BJ (cell line): ENCODE measurements at regions not wholly inside any gene's neighbourhood (a gene's known extent, or its start where the extent isn't known, plus 50 kb on each side); places are given as distances from the start of the nearest gene placed in this dataset.
A peak's percentile ranks its signal among the peaks of the same experiment; 100 is the strongest.
"Not testable (repeated sequence)": the region's sequence is repeated elsewhere in the genome, so short reads cannot be mapped to it uniquely, and the experiment has no call there.

Experiments
- CTCF ChIA-PET: fragments of 350-600 bp; formaldehyde crosslinking; extraction: SDS; loops from one replicate; lab custom pipeline; 2021; ENCODE audit warnings: antibody characterized with exemption, inconsistent platforms; lab: Yijun Ruan, JAX
- POLR2A ChIA-PET: fragments of 300-600 bp; sonication (Branson Sonifier 250); formaldehyde crosslinking; extraction: SDS; loops from one replicate; lab custom pipeline; 2021; ENCODE audit warnings: antibody characterized with exemption; lab: Charles Lee
- DNase-seq: peaks from one replicate; pipeline ENCODE4 v3.0.0-alpha.2; 2011; ENCODE audit warnings: low read depth
- H3K27me3 ChIP-seq: 2 replicates; pipeline ENCODE4 v1.6.0; 2011; ENCODE audit warnings: low read length; ENCODE audit not compliant: control insufficient read depth, insufficient read depth
- H3K36me3 ChIP-seq: 2 replicates; pipeline ENCODE4 v1.5.1; 2011; ENCODE audit warnings: low read length; ENCODE audit not compliant: control insufficient read depth, insufficient read depth
- H3K4me3 ChIP-seq: 2 replicates; pipeline ENCODE4 v1.5.1; 2011; ENCODE audit warnings: low read depth, mild to moderate bottlenecking, control low read depth, low read length
- CTCF ChIP-seq: IDR thresholded peaks from 2 replicates; pipeline ENCODE4 v1.5.1; 2011; ENCODE audit warnings: low read depth, mild to moderate bottlenecking, control low read depth, inconsistent platforms, low read length, moderate library complexity; ENCODE audit not compliant: insufficient read depth

- CTCF ChIA-PET = no interaction called here
- DNase-seq = no peak
Observed at GRCh38 chr3:159301961-159302360, 500.1 kb downstream of the MFSD1 start.

GRCh38 chr3:159305017-159305416, 503.2 kb downstream of the MFSD1 start:
- ChIA-PET POLR2A (no interaction called here), CTCF (interaction anchor here (0.8 kb wide), 1 partner anchor 17 kb away, joined by 3 read pairs; no protein-coding TSS in a partner anchor)
- Histone ChIP-seq H3K4me3 (no peak overlapping the region), H3K36me3 (no peaks in the 10 kb centered on the region), H3K27me3 (0 out of 2 replicates have a peak, but pooled peaks cover 2% of the 10 kb centered on the region)
- no peak for DNase-seq
- no peak for TF ChIP-seq CTCF

More at GRCh38 chr3:159301961-159302360, 500.1 kb downstream of the MFSD1 start:
- Histone ChIP-seq H3K36me3 (no peaks in the 10 kb centered on the region), H3K27me3 (peaks cover 3% of the 10 kb centered on the region; the same call in 1 of the 2 replicates), H3K4me3 (no peak overlapping the region)
- POLR2A ChIA-PET = interaction anchor here (0.6 kb wide), 1 partner anchor 499 kb away, joined by 3 read pairs; no protein-coding TSS in a partner anchor
- TF ChIP-seq CTCF = no peak

- H3K36me3 ChIP-seq, DNase-seq, H3K4me3 ChIP-seq, H3K27me3 ChIP-seq, CTCF ChIA-PET, POLR2A ChIA-PET: not testable (repeated sequence)
Observed at GRCh38 chr3:159316706-159317105, 514.9 kb downstream of the MFSD1 start.

GRCh38 chr3:159319156-159319555, 517.3 kb downstream of the MFSD1 start:
- no peak for TF ChIP-seq CTCF
- ChIA-PET POLR2A (no interaction called here), CTCF (interaction anchor here (3.1 kb wide), 1 partner anchor 267 kb away, joined by 10 read pairs; no protein-coding TSS in a partner anchor)
- DNase-seq = no peak
- no peaks in the 10 kb centered on the region for H3K27me3 ChIP-seq
- H3K4me3 ChIP-seq = no peak overlapping the region
- H3K36me3 ChIP-seq = no peaks in the 10 kb centered on the region

- no peaks in the 10 kb centered on the region for H3K36me3 ChIP-seq
- POLR2A ChIA-PET = no interaction called here
Observed at GRCh38 chr3:159322322-159322939, 520.6 kb downstream of the MFSD1 start.

More at GRCh38 chr3:159322322-159322939, 520.6 kb downstream of the MFSD1 start:
- CTCF ChIA-PET = interaction anchor here (0.6 to 3.4 kb wide), 17 partner anchors 9 to 683 kb away, joined by 3 to 19 read pairs (median 5); no protein-coding TSS in a partner anchor
- DNase-seq = no peak
- TF ChIP-seq CTCF = peak; percentile 87
- H3K4me3 ChIP-seq = no peak overlapping the region
- no peaks in the 10 kb centered on the region for H3K27me3 ChIP-seq
